ENCODE measurements at regions not wholly inside any gene's neighbourhood (a gene's known extent, or its start where the extent isn't known, plus 50 kb on each side); places are given as distances from the start of the nearest gene placed in this dataset.

GRCh38 chr3:68428495-68428894 lies 503.9 kb downstream of the TAFA4 start:
- no peak overlapping the region for H3K4me3 ChIP-seq
- no peak overlapping the region for H3K27ac ChIP-seq
- no peaks in the 10 kb centered on the region for H3K27me3 ChIP-seq
- no peaks in the 10 kb centered on the region for H3K9me3 ChIP-seq
- H3K36me3 ChIP-seq = no peaks in the 10 kb centered on the region
- DNase-seq (ENCODE audit: low spot score) = no peak
- no peaks in the 10 kb centered on the region for H3K4me1 ChIP-seq
- no peak for TF ChIP-seq CTCF (IDR thresholded peaks at IDR 0.05)

- no peak overlapping the region for H3K4me3 ChIP-seq
- no peak for DNase-seq (ENCODE audit: low spot score)
- no peak overlapping the region for H3K27ac ChIP-seq
- H3K9me3 ChIP-seq = no peaks in the 10 kb centered on the region
- H3K36me3 ChIP-seq = no peaks in the 10 kb centered on the region
- no peak for TF ChIP-seq CTCF (IDR thresholded peaks at IDR 0.05)
- H3K4me1 ChIP-seq = no peaks in the 10 kb centered on the region
- no peaks in the 10 kb centered on the region for H3K27me3 ChIP-seq
Observed at GRCh38 chr3:68424796-68425460, 507.4 kb downstream of the TAFA4 start.

- Histone ChIP-seq H3K27me3 (no peaks in the 10 kb centered on the region), H3K27ac (no peak overlapping the region), H3K9me3 (no peaks in the 10 kb centered on the region), H3K4me1 (no peaks in the 10 kb centered on the region), H3K36me3 (no peaks in the 10 kb centered on the region), H3K4me3 (no peak overlapping the region)
- DNase-seq (ENCODE audit: low spot score) = no peak
- TF ChIP-seq CTCF (IDR thresholded peaks at IDR 0.05) = no peak
Observed at GRCh38 chr3:68408626-68409025, 523.7 kb downstream of the TAFA4 start.

- TF ChIP-seq CTCF (IDR thresholded peaks at IDR 0.05) = no peak
- H3K27me3 ChIP-seq = no peaks in the 10 kb centered on the region
Observed at GRCh38 chr3:68403741-68404140, 528.6 kb downstream of the TAFA4 start.

GRCh38 chr3:68402235-68402918 lies 530.0 kb downstream of the TAFA4 start:
- H3K36me3 ChIP-seq = no peaks in the 10 kb centered on the region
- H3K27me3 ChIP-seq = no peaks in the 10 kb centered on the region
- no peak overlapping the region for H3K27ac ChIP-seq
- H3K4me3 ChIP-seq = no peak overlapping the region
- no peaks in the 10 kb centered on the region for H3K4me1 ChIP-seq
- H3K9me3 ChIP-seq = no peaks in the 10 kb centered on the region
- TF ChIP-seq CTCF (IDR thresholded peaks at IDR 0.05) = no peak
- DNase-seq (ENCODE audit: low spot score) = no peak

More at GRCh38 chr3:68403741-68404140, 528.6 kb downstream of the TAFA4 start:
- H3K4me3 ChIP-seq = no peak overlapping the region
- H3K36me3 ChIP-seq = no peaks in the 10 kb centered on the region
- no peaks in the 10 kb centered on the region for H3K9me3 ChIP-seq
- no peak for DNase-seq (ENCODE audit: low spot score)
- H3K27ac ChIP-seq = no peak overlapping the region
- no peaks in the 10 kb centered on the region for H3K4me1 ChIP-seq

All from right atrium auricular region (tissue), 2 donors.